M059J (cell line): ENCODE measurements at regions not wholly inside any gene's neighbourhood (a gene's known extent, or its start where the extent isn't known, plus 50 kb on each side); places are given as distances from the start of the nearest gene placed in this dataset.

ENCODE experiments used
- DNase-seq: peaks from one replicate; pipeline ENCODE4 v3.0.0-alpha.2; 2012; ENCODE audit warnings: low read depth

- DNase-seq, result no peak
Observed at GRCh38 chr11:12315024-12315423, 62.3 kb upstream of the PARVA start.

GRCh38 chr11:12316432-12316831 lies 60.9 kb upstream of the PARVA start:
- no peak for DNase-seq

- DNase-seq, result peak; percentile 81
Observed at GRCh38 chr11:12318791-12319438, 58.5 kb upstream of the PARVA start.

- peak; percentile 64 for DNase-seq
Observed at GRCh38 chr11:12319461-12319951, 57.9 kb upstream of the PARVA start.

- DNase-seq, result no peak
Observed at GRCh38 chr11:12319988-12320387, 57.4 kb upstream of the PARVA start.

GRCh38 chr11:12321217-12321937 lies 56.0 kb upstream of the PARVA start:
- no peak for DNase-seq

GRCh38 chr11:12324585-12324984 lies 52.8 kb upstream of the PARVA start:
- DNase-seq, result no peak
